Esophagus squamous epithelium (tissue), 4 donors: ENCODE measurements at regions not wholly inside any gene's neighbourhood (a gene's known extent, or its start where the extent isn't known, plus 50 kb on each side); places are given as distances from the start of the nearest gene placed in this dataset.

Source experiments
- CTCF ChIP-seq, 6 experiments: fragments of 450-650 bp in 4 of 6; fragments of 200-600 bp in 2 of 6; sonication (generic) in 2 of 6; IDR thresholded peaks; one replicate each; pipeline ENCODE4 v1.5.1; 2016 to 2019; ENCODE audit warnings: antibody characterized with exemption in 6 of 6, mild to moderate bottlenecking in 4 of 6, moderate library complexity in 4 of 6
- POLR2A ChIP-seq, 4 donors: fragments of 450-650 bp; IDR thresholded peaks; one replicate each; pipeline ENCODE4 v1.6.1; 2017; ENCODE audit warnings: antibody characterized with exemption in 4 of 4, mild to moderate bottlenecking in 4 of 4, moderate library complexity in 3 of 4

DNA sequence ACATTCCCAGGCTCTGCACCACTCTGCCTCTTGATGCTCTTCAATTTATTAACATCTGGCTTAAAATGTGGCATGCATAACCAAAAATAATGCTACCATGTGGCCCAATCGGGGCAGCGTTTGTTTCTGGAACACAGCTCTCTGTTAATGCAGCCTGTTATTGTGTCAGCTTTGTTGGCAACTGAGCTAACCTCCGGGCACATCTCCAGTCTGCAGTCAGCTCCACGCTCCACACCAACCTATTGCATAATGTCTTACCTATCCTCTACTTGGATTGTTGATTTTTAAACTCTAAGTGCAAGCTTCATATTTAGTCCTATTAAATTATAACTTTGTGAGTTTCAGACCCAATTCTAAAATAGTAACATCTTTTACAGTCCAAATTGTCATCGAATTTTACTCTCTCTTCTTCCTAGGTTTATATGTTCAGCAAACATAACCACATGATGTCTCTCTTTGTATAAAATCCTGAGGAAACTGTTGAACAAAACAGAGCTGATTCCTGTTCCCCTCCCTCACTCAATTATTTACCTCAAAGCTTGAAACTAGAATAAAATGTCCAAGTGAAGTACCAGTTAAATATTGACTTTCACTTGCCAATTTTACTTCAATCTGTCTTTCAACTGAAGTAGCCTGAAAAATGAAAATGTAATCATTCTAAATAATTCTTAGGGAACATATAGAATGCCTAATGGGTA lies 92.2 kb upstream of the RAPGEF2 start:
- TF ChIP-seq CTCF (IDR thresholded peaks at IDR 0.05) (no peak), POLR2A (IDR thresholded peaks at IDR 0.05) (no peak)
